WTC11 (cell line): ENCODE measurements at regions not wholly inside any gene's neighbourhood (a gene's known extent, or its start where the extent isn't known, plus 50 kb on each side); places are given as distances from the start of the nearest gene placed in this dataset.

Source experiments
- AFF4 ChIP-seq: sonication (generic); formaldehyde crosslinking; IDR thresholded peaks from 2 replicates; pipeline ENCODE4 v1.8.1; 2023; ENCODE audit warnings: mild to moderate bottlenecking, missing genetic modification reagents, borderline replicate concordance
- ATF2 ChIP-seq: sonication (generic); formaldehyde crosslinking; IDR thresholded peaks from 2 replicates; pipeline ENCODE4 v1.8.1; 2022; ENCODE audit warnings: low read depth, missing genetic modification reagents, borderline replicate concordance
- CREM ChIP-seq: sonication (generic); formaldehyde crosslinking; IDR thresholded peaks from 2 replicates; pipeline ENCODE4 v1.8.1; 2022; ENCODE audit warnings: mild to moderate bottlenecking, missing genetic modification reagents, moderate library complexity
- CTCF ChIP-seq: fragments of 200-600 bp; IDR thresholded peaks from 2 replicates; pipeline ENCODE4 v1.8.0; 2022; ENCODE audit warnings: antibody characterized with exemption
- E2F1 ChIP-seq: sonication (generic); formaldehyde crosslinking; IDR thresholded peaks from 2 replicates; pipeline ENCODE4 v1.8.0; 2022; ENCODE audit warnings: mild to moderate bottlenecking, missing genetic modification reagents
- MAX ChIP-seq: sonication (generic); formaldehyde crosslinking; IDR thresholded peaks from 2 replicates; pipeline ENCODE4 v1.8.0; 2022; ENCODE audit warnings: mild to moderate bottlenecking, missing genetic modification reagents
- NFE2L1 ChIP-seq: sonication (generic); formaldehyde crosslinking; IDR thresholded peaks from 2 replicates; pipeline ENCODE4 v1.8.1; 2023; ENCODE audit warnings: missing genetic modification reagents
- NFYB ChIP-seq: sonication (generic); formaldehyde crosslinking; conservative IDR thresholded peaks from 2 replicates; pipeline ENCODE4 v1.8.0; 2022; ENCODE audit warnings: low read depth, missing genetic modification reagents
- USF1 ChIP-seq: sonication (generic); formaldehyde crosslinking; IDR thresholded peaks from 2 replicates; pipeline ENCODE4 v1.8.0; 2022; ENCODE audit warnings: mild to moderate bottlenecking, missing genetic modification reagents
- ZBTB43 ChIP-seq: sonication (generic); formaldehyde crosslinking; IDR thresholded peaks from 2 replicates; pipeline ENCODE4 v1.8.1; 2023; ENCODE audit warnings: mild to moderate bottlenecking, missing genetic modification reagents
- ZNF138 ChIP-seq: sonication (generic); formaldehyde crosslinking; conservative IDR thresholded peaks from 2 replicates; pipeline ENCODE4 v1.8.1; 2022; ENCODE audit warnings: mild to moderate bottlenecking, moderate library complexity, missing genetic modification reagents
- ZSCAN18 ChIP-seq: fragments of 250-450 bp; sonication (Bioruptor Pico); IDR thresholded peaks from 2 replicates; pipeline ENCODE4 v2.1.2; 2022; ENCODE audit warnings: mild to moderate bottlenecking, moderate library complexity

GRCh38 chr5:57816108-57816507, 333.5 kb upstream of the ACTBL2 start:
- TF ChIP-seq CTCF = no peak
- TF ChIP-seq ZBTB43 (CRISPR knock-in tag) = no peak
- TF ChIP-seq AFF4 (CRISPR knock-in tag) = no peak
- TF ChIP-seq MAX = no peak
- TF ChIP-seq NFYB (CRISPR knock-in tag) = no peak
- TF ChIP-seq E2F1 = no peak
- no peak for TF ChIP-seq NFE2L1 (CRISPR knock-in tag)
- no peak for TF ChIP-seq ZNF138 (CRISPR knock-in tag)
- no peak for TF ChIP-seq ATF2 (CRISPR knock-in tag)
- TF ChIP-seq USF1 = no peak
- TF ChIP-seq ZSCAN18 (CRISPR knock-in tag) = no peak
- no peak for TF ChIP-seq CREM (CRISPR knock-in tag)
